ENCODE measurements at regions not wholly inside any gene's neighbourhood (a gene's known extent, or its start where the extent isn't known, plus 50 kb on each side); places are given as distances from the start of the nearest gene placed in this dataset.
"Not testable (repeated sequence)": the region's sequence is repeated elsewhere in the genome, so short reads cannot be mapped to it uniquely, and the experiment has no call there.

- H3K4me3 ChIP-seq (ENCODE audit: low read depth, low read length); in situ Hi-C loops (cut with HindIII; ENCODE audit: low sequenced_read_pairs); DNase-seq (ENCODE audit: low read depth, low spot score): not testable (repeated sequence)
These were observed 824.7 kb downstream of the LRRTM4 start for GRCh38 chr2:76697439-76697838.

GRCh38 chr2:76692908-76693307 is 829.3 kb downstream of the LRRTM4 start:
- in situ Hi-C loops (cut with HindIII; ENCODE audit: low sequenced_read_pairs), result no loop called here
- TF ChIP-seq CTCF (IDR thresholded peaks at IDR 0.05; ENCODE audit: low read depth, low read length), result no peak
- H3K4me3 ChIP-seq (ENCODE audit: low read depth, low read length), result no peak overlapping the region
- no peak for DNase-seq (ENCODE audit: low read depth, low spot score)

GRCh38 chr2:76688732-76689131 is 833.4 kb downstream of the LRRTM4 start:
- in situ Hi-C loops (cut with HindIII; ENCODE audit: low sequenced_read_pairs), result no loop called here
- no peak overlapping the region for H3K4me3 ChIP-seq (ENCODE audit: low read depth, low read length)
- TF ChIP-seq CTCF (IDR thresholded peaks at IDR 0.05; ENCODE audit: low read depth, low read length), result no peak
- no peak for DNase-seq (ENCODE audit: low read depth, low spot score)

GRCh38 chr2:76687923-76688322 is 834.3 kb downstream of the LRRTM4 start:
- DNase-seq (ENCODE audit: low read depth, low spot score), result no peak
- in situ Hi-C loops (cut with HindIII; ENCODE audit: low sequenced_read_pairs), result no loop called here
- no peak for TF ChIP-seq CTCF (IDR thresholded peaks at IDR 0.05; ENCODE audit: low read depth, low read length)

GRCh38 chr2:76684756-76685155 is 837.4 kb downstream of the LRRTM4 start:
- no peak for DNase-seq (ENCODE audit: low read depth, low spot score)
- no peak for TF ChIP-seq CTCF (IDR thresholded peaks at IDR 0.05; ENCODE audit: low read depth, low read length)
- no peak overlapping the region for H3K4me3 ChIP-seq (ENCODE audit: low read depth, low read length)
- in situ Hi-C loops (cut with HindIII; ENCODE audit: low sequenced_read_pairs), result no loop called here

More at GRCh38 chr2:76687923-76688322, 834.3 kb downstream of the LRRTM4 start:
- H3K4me3 ChIP-seq (ENCODE audit: low read depth, low read length), result no peak overlapping the region

- in situ Hi-C loops (cut with HindIII; ENCODE audit: low sequenced_read_pairs), result no loop called here
- no peak overlapping the region for H3K4me3 ChIP-seq (ENCODE audit: low read depth, low read length)
- no peak for DNase-seq (ENCODE audit: low read depth, low spot score)
- TF ChIP-seq CTCF (IDR thresholded peaks at IDR 0.05; ENCODE audit: low read depth, low read length), result no peak
These were observed 843.2 kb downstream of the LRRTM4 start for GRCh38 chr2:76679025-76679396.

GRCh38 chr2:76678383-76679024 is 843.7 kb downstream of the LRRTM4 start:
- no peak for DNase-seq (ENCODE audit: low read depth, low spot score)
- in situ Hi-C loops (cut with HindIII; ENCODE audit: low sequenced_read_pairs), result no loop called here
- no peak overlapping the region for H3K4me3 ChIP-seq (ENCODE audit: low read depth, low read length)
- no peak for TF ChIP-seq CTCF (IDR thresholded peaks at IDR 0.05; ENCODE audit: low read depth, low read length)
